ENCODE measurements at regions not wholly inside any gene's neighbourhood (a gene's known extent, or its start where the extent isn't known, plus 50 kb on each side); places are given as distances from the start of the nearest gene placed in this dataset.

DNA sequence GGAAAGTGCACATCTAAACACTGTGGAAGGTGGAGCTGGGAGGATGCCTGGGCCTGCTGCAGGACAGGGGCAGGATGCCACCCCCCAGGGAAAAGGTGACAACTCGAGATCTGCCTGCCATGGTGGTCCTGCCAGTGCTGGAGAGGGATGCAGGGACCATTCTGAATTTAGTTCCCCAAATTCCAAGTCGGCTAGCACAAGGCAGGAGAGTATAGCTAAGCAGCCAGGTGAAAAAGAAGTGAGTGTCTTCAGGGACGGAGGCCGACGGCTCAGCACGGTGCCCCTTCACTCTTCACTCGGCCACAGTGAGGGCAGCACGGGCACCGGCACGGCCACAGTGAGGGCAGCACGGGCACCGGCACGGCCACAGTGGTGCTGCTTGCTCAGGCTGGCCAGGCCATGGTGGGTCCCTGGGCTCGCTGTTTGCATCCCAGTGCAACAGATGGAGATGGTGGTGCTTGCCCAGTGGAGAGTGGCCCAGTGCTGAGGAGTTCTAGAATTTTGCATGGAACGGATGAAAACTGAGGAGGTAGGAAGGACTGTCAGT, 161.3 kb upstream of the SHH start:
- peak in 1 of 3 donors; percentile 9 for DNase-seq
- no peak overlapping the region for H3K27ac ChIP-seq (ENCODE audit: low read length)
- intact Hi-C loops (cut with DNase I), result no loop called here
- no peak for ATAC-seq
- 82% methylated on average over 15 of the region's 15 CpGs for WGBS
- no peak overlapping the region for H3K4me3 ChIP-seq (ENCODE audit: low read length)
- H3K9me3 ChIP-seq (ENCODE audit: control insufficient read depth, low read length), result no peaks in the 10 kb centered on the region
- H3K27me3 ChIP-seq (ENCODE audit: control insufficient read depth, insufficient read depth), result no peaks in the 10 kb centered on the region
- H3K4me1 ChIP-seq (ENCODE audit: control insufficient read depth, insufficient read depth, low read length), result no peaks in the 10 kb centered on the region

DNA sequence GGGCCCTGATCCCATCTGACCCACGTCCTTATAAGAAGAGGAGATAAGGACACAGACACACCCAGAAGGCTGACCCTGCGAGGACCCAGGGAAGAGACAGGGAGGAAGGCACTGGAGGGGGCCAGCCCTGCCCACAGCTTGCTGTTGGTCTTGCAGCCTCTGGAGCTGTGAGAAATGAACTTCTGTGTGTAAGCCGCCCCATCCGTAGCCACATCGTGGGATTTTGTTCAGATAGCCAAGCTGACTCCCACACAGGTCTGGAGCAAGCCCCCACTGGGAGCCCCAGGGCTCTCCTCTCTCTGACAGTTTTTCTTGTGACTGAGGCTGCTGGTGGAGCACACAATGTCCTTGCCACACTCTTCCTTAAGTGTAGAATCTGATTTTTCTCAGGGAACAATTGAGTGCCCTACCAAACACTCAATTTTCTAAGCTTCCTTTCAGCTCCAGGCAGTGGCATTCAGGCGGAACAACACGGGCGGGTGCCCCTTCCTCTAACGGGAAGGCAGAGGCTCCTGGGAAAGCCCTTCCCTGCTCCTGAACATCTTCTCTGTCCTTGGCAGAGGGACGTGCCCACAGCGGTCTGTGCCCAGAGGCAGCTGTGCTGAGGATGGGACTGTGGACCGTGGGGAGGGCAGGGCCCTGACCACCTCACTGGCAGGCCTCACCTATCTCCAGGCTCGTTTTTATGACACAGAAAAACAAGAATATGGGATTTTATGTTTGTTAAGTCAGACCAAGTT, 160.6 kb upstream of the SHH start:
- no peak for DNase-seq
- intact Hi-C loops (cut with DNase I), result no loop called here
- no peaks in the 10 kb centered on the region for H3K4me1 ChIP-seq (ENCODE audit: control insufficient read depth, insufficient read depth, low read length)
- no peak for ATAC-seq
- no peak overlapping the region for H3K27ac ChIP-seq (ENCODE audit: low read length)
- WGBS, result 52% methylated on average over 13 of the region's 13 CpGs
- no peaks in the 10 kb centered on the region for H3K9me3 ChIP-seq (ENCODE audit: control insufficient read depth, low read length)
- no peak overlapping the region for H3K4me3 ChIP-seq (ENCODE audit: low read length)
- no peaks in the 10 kb centered on the region for H3K27me3 ChIP-seq (ENCODE audit: control insufficient read depth, insufficient read depth)

DNA sequence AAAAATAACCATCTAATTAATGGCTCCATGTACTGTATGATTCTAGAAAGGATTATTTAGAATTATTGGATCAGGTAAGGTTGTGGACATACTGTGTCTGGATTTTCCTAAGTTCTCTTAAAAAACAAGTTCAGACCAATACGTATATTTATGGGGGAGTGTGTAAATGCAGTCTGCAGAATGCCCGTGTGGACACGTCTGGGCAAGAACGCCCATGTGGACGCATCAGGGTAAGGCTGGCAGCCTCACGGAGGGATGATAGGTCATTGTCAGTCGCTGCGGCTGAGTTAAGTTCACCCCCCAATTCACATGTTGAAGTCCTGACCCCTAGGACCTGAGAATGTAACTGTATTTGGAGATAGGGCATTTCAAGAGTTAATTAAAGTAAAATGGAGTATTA, 160.0 kb upstream of the SHH start:
- intact Hi-C loops (cut with DNase I), result no loop called here
- Histone ChIP-seq H3K4me3 (ENCODE audit: low read length) (no peak overlapping the region), H3K27me3 (ENCODE audit: control insufficient read depth, insufficient read depth) (no peaks in the 10 kb centered on the region), H3K9me3 (ENCODE audit: control insufficient read depth, low read length) (no peaks in the 10 kb centered on the region), H3K4me1 (ENCODE audit: control insufficient read depth, insufficient read depth, low read length) (no peaks in the 10 kb centered on the region), H3K27ac (ENCODE audit: low read length) (no peak overlapping the region)
- ATAC-seq, result no peak
- DNase-seq, result no peak
- WGBS, result 81% methylated on average over 8 of the region's 8 CpGs

DNA sequence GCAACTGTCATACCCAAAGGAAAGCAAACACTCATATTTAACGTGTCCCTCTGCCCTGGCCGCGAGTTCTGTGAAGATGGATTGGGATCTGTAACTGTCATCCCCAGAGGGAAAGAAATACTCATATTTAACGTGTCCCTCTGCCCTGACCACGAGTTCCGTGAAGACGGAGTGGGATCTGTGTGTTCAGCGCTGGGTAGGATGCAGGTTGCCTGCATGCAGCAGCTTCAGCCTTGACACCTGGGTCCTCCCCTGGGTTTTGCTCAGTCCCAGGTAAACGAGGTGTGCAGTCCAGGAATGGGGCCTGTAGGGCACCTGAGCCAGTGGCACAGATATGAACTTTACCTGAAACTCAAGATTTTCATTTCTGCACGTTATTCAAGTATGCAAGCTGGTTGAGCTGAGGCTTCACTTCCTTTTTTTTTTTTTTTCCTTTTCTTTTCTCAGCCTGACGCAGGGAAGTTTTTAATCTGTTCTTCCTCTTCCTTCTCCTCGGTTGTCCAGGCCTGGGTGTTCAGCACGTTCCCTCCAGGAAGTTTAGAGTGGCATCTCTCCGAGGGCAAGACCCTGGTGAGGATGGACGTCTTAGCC, 159.0 kb upstream of the SHH start:
- no peaks in the 10 kb centered on the region for H3K27me3 ChIP-seq (ENCODE audit: control insufficient read depth, insufficient read depth)
- ATAC-seq (no peak), DNase-seq (no peak)
- no peak overlapping the region for H3K4me3 ChIP-seq (ENCODE audit: low read length)
- no peaks in the 10 kb centered on the region for H3K9me3 ChIP-seq (ENCODE audit: control insufficient read depth, low read length)
- intact Hi-C loops (cut with DNase I), result no loop called here
- no peak overlapping the region for H3K27ac ChIP-seq (ENCODE audit: low read length)
- H3K4me1 ChIP-seq (ENCODE audit: control insufficient read depth, insufficient read depth, low read length), result no peaks in the 10 kb centered on the region
- 77% methylated on average over 15 of the region's 15 CpGs for WGBS

DNA sequence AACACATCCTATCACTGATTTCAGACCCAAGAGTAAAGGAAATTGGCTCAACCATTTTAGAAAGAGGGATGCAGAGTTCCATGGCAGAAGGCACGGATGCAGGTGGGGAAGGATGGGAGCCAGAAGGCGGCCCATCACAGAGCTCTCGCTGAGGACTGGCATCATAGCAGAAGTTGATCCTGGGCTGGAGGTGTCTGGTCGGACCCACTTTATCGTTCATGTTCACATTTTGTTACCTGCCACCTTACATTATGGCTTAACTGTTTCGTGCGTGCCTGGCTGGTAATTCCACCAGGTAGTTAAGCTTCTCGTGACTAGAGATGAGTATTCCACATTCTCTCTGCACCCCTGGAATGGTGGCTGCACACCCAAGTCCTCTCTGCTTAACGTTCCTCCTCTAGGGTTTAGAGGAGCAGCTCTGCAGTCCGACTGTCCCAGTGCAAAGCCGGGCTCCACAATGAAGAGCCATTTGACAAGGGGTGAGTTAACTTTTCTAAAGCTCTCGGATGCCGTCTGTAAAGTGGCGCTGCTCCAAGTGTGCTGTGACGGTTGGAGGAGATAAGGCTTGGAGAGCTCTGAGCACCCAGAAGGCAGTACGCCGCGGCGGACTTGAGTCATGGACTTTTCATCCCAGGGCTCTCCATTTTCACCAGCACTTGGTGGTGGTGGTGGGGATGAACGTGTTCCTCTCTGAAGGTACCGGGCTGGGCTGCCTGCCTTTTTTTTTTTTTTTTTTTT, 157.1 kb upstream of the SHH start:
- Histone ChIP-seq H3K4me1 (ENCODE audit: control insufficient read depth, insufficient read depth, low read length) (no peaks in the 10 kb centered on the region), H3K4me3 (ENCODE audit: low read length) (no peak overlapping the region), H3K27ac (ENCODE audit: low read length) (no peak overlapping the region), H3K9me3 (ENCODE audit: control insufficient read depth, low read length) (no peaks in the 10 kb centered on the region), H3K27me3 (ENCODE audit: control insufficient read depth, insufficient read depth) (no peaks in the 10 kb centered on the region)
- intact Hi-C loops (cut with DNase I), result no loop called here
- WGBS, result 79% methylated on average over 21 of the region's 21 CpGs
- DNase-seq (no peak), ATAC-seq (no peak)

DNA sequence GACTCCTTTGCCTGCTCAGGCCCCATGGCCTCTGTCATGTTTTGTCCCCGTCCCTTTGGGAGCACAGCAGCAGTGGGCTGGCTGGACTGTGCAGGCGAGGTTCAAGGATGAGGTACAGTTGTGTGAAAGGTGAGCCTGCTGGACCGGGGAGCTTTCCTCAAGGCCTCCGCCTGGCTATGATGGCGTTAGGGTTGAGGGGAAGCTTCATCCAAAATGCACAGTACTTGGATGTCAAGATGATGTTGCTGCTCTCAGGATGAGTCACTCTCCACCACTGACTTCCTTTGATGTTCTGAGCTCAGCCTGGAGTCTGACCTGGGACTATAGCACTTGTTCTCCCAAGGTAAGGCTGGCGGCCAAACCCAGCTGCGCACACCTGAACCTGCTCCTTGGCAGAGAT, 152.7 kb upstream of the SHH start:
- Histone ChIP-seq H3K9me3 (ENCODE audit: control insufficient read depth, low read length) (no peaks in the 10 kb centered on the region), H3K27ac (ENCODE audit: low read length) (no peak overlapping the region), H3K27me3 (ENCODE audit: control insufficient read depth, insufficient read depth) (no peaks in the 10 kb centered on the region), H3K4me1 (ENCODE audit: control insufficient read depth, insufficient read depth, low read length) (no peaks in the 10 kb centered on the region), H3K4me3 (ENCODE audit: low read length) (no peak overlapping the region)
- intact Hi-C loops (cut with DNase I), result no loop called here
- DNase-seq, result no peak
- ATAC-seq, result no peak
- WGBS, result 85% methylated on average over 7 of the region's 7 CpGs

DNA sequence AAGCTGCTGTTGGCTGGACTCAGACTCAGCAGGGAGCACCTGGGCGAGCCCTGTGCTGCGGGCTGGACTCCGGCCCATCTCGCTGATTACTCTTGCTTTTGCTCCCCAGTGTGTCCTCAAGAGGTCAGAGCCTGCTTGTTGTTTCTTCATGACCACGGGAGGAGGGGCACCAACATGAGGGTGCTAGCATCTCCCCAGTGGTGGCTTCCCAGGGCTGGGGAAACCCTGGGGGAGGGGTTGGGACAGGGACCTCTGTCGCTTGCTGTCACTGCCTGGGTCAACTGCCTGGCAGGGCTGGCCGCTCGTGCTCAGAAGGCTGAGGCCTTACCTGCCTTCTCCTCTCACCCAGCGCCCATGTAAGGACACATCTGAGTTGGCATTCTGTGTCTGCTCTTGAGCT, 152.3 kb upstream of the SHH start:
- intact Hi-C loops (cut with DNase I), result no loop called here
- WGBS, result 80% methylated on average over 9 of the region's 9 CpGs
- H3K4me1 ChIP-seq (ENCODE audit: control insufficient read depth, insufficient read depth, low read length), result no peaks in the 10 kb centered on the region
- no peak overlapping the region for H3K4me3 ChIP-seq (ENCODE audit: low read length)
- ATAC-seq (no peak), DNase-seq (no peak)
- H3K27me3 ChIP-seq (ENCODE audit: control insufficient read depth, insufficient read depth), result no peaks in the 10 kb centered on the region
- H3K27ac ChIP-seq (ENCODE audit: low read length), result no peak overlapping the region
- no peaks in the 10 kb centered on the region for H3K9me3 ChIP-seq (ENCODE audit: control insufficient read depth, low read length)

DNA sequence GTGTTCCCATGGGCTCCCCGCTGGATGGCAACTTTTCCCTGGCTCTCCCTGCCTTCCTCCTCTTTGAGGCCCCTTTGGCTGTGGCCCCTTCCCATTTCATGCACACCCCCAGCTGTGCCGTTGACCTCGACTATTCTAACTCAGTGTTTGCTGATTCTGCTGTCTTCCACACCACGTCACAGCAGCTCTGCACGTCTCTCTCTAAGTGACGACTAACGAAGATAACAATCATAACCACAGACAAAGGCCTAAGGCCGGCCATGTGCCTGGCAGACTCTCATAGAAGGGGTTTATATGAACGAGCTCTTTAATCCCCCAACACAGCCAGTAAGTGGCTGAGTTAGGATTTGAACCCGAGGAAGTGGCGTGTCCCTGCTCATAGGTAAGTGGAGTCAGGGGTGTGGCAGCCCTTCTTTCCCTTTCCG, 151.5 kb upstream of the SHH start:
- H3K4me1 ChIP-seq (ENCODE audit: control insufficient read depth, insufficient read depth, low read length), result no peaks in the 10 kb centered on the region
- intact Hi-C loops (cut with DNase I), result no loop called here
- DNase-seq, result no peak

DNA sequence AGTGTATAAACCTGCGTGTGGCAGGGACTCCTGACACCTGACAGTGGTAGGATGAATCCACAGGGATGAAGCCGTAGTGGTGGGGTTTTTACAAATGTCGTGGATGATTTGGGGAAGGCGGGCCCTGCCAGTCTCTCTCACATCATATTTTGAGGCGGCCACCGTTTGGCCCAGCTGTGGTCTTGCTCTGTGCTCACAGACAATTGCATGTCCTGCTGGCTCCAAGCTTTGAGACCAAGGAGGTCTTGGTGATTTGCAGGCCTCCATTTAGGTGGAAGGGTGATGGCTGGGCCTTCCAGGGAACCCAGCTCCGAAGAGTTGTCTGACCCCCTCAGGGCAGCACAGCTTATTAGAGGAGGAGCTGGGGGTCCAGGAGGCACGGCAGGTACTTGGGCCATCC, 151.1 kb upstream of the SHH start:
- Histone ChIP-seq H3K27me3 (ENCODE audit: control insufficient read depth, insufficient read depth) (no peaks in the 10 kb centered on the region), H3K9me3 (ENCODE audit: control insufficient read depth, low read length) (no peaks in the 10 kb centered on the region), H3K4me3 (ENCODE audit: low read length) (no peak overlapping the region), H3K27ac (ENCODE audit: low read length) (no peak overlapping the region), H3K4me1 (ENCODE audit: control insufficient read depth, insufficient read depth, low read length) (no peaks in the 10 kb centered on the region)
- DNase-seq (no peak), ATAC-seq (no peak)
- intact Hi-C loops (cut with DNase I), result no loop called here
- WGBS, result 84% methylated on average over 8 of the region's 8 CpGs

More for the DNA sequence above, 151.5 kb upstream of the SHH start:
- no peaks in the 10 kb centered on the region for H3K27me3 ChIP-seq (ENCODE audit: control insufficient read depth, insufficient read depth)
- H3K9me3 ChIP-seq (ENCODE audit: control insufficient read depth, low read length), result no peaks in the 10 kb centered on the region
- 72% methylated on average over 12 of the region's 12 CpGs for WGBS
- no peak overlapping the region for H3K4me3 ChIP-seq (ENCODE audit: low read length)
- no peak for ATAC-seq
- no peak overlapping the region for H3K27ac ChIP-seq (ENCODE audit: low read length)

DNA sequence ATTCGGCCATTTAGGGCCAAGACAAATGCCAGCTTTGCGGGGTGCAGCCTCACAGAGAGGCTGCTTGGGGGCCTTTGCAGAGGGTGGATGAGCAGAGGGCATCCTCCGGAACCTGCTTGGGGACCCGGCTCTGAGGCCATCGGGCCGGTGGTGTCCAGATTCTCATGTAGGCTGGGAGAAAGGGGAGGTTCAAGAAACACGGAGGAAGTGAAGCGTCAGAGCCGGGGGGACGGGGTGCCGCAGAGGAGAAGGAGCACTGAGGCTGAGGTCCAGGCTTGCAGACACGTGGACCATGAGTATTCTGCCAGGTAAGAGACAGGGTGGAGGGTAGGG, 150.7 kb upstream of the SHH start:
- Histone ChIP-seq H3K27ac (ENCODE audit: low read length) (no peak overlapping the region), H3K4me3 (ENCODE audit: low read length) (no peak overlapping the region), H3K27me3 (ENCODE audit: control insufficient read depth, insufficient read depth) (no peaks in the 10 kb centered on the region), H3K9me3 (ENCODE audit: control insufficient read depth, low read length) (no peaks in the 10 kb centered on the region), H3K4me1 (ENCODE audit: control insufficient read depth, insufficient read depth, low read length) (no peaks in the 10 kb centered on the region)
- intact Hi-C loops (cut with DNase I), result no loop called here
- WGBS, result 90% methylated on average over 12 of the region's 12 CpGs
- ATAC-seq, result no peak
- no peak for DNase-seq

DNA sequence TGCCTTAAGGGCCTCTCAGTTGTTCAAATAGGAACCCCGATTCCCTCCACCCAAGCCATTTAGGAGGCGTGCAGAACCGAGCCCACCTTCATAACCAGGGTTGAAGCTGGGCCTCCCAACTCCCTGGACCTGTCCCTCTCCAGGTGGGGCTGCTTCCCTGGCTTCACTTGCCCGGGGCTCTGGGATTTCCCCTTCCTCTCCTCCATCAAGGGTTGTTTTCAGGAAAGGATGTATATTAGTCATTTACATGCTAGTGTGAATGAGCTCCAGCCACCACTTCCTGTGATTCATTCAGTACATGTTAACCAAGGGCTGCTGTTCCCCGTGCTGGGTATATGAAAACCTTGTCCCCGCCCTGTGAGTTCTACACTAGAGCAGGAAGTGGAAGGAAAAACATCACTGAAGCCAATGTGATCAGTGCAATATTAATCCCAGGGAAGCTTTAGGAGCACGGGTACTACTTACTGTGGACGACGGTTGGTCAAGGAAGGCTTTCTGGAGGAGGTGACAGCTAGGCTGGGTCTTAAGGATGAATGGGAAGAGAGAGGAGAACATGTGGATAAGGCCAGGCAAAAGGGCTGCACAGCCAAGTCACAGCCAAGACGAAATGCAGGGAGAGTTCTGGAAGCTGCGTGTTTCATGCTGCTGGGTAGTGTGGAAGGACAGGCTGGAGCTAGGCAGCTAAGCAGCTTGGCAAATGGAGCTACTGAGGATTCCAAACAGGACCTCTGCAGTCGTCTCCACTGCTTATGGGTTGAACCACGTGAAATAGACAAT, 150.1 kb upstream of the SHH start:
- Histone ChIP-seq H3K4me3 (ENCODE audit: low read length) (no peak overlapping the region), H3K27me3 (ENCODE audit: control insufficient read depth, insufficient read depth) (no peaks in the 10 kb centered on the region), H3K4me1 (ENCODE audit: control insufficient read depth, insufficient read depth, low read length) (no peaks in the 10 kb centered on the region), H3K27ac (ENCODE audit: low read length) (no peak overlapping the region), H3K9me3 (ENCODE audit: control insufficient read depth, low read length) (no peaks in the 10 kb centered on the region)
- WGBS, result 76% methylated on average over 13 of the region's 13 CpGs
- intact Hi-C loops (cut with DNase I), result no loop called here
- DNase-seq (no peak), ATAC-seq (no peak)
